BLaER1 treated with 17β-estradiol and CSF1 and Interleukin-3, amounts not matched to agents 10 nM and 100 nM (cell line): ENCODE measurements at regions not wholly inside any gene's neighbourhood (a gene's known extent, or its start where the extent isn't known, plus 50 kb on each side); places are given as distances from the start of the nearest gene placed in this dataset.
"Not testable (repeated sequence)": the region's sequence is repeated elsewhere in the genome, so short reads cannot be mapped to it uniquely, and the experiment has no call there.

ENCODE experiments used
- H3K27ac ChIP-seq, 11 experiments: shearing (Covaris generic); formaldehyde crosslinking; 2 replicates each; pipeline ENCODE4 v1.8.1; 2022
- H3K27me3 ChIP-seq, 11 experiments: shearing (Covaris generic); formaldehyde crosslinking; 2 replicates each; pipeline ENCODE4 v1.8.1; 2022
- H3K36me3 ChIP-seq, 11 experiments: shearing (Covaris generic); formaldehyde crosslinking; 2 replicates each; pipeline ENCODE4 v1.8.1; 2022
- H3K4me1 ChIP-seq, 10 experiments: shearing (Covaris generic); formaldehyde crosslinking; 2 replicates each; pipeline ENCODE4 v1.8.1; 2022
- H3K4me2 ChIP-seq, 11 experiments: shearing (Covaris generic); formaldehyde crosslinking; 2 replicates each; pipeline ENCODE4 v1.8.1; 2022
- H3K4me3 ChIP-seq, 10 experiments: shearing (Covaris generic); formaldehyde crosslinking; 2 replicates each; pipeline ENCODE4 v1.8.1; 2022
- H3K9ac ChIP-seq, 11 experiments: shearing (Covaris generic); formaldehyde crosslinking; 2 replicates each; pipeline ENCODE4 v1.8.1; 2022
- H3K9me3 ChIP-seq, 11 experiments: shearing (Covaris generic); formaldehyde crosslinking; replicated peaks in 1 of 11; 2 replicates each; pipeline ENCODE4 v1.8.1; 2022
- H4K20me1 ChIP-seq, 11 experiments: shearing (Covaris generic); formaldehyde crosslinking; 2 replicates each; pipeline ENCODE4 v1.8.1; 2022
- Cebpa-rat ChIP-seq, 11 experiments: shearing (Covaris generic); IDR thresholded peaks; 2 replicates each; pipeline ENCODE4 v1.8.1; 2022

GRCh38 chr4:151517896-151518295 is 108.9 kb downstream of the FHIP1A start:
- no peak overlapping the region for H3K9ac ChIP-seq
- no peaks in the 10 kb centered on the region for H3K4me1 ChIP-seq
- no peaks in the 10 kb centered on the region for H3K36me3 ChIP-seq
- no peaks in the 10 kb centered on the region for H3K9me3 ChIP-seq
- no peaks in the 10 kb centered on the region for H3K27me3 ChIP-seq
- H3K27ac ChIP-seq: no peak overlapping the region
- H4K20me1 ChIP-seq: no peaks in the 10 kb centered on the region
- no peak overlapping the region for H3K4me3 ChIP-seq
- H3K4me2 ChIP-seq: no peak overlapping the region
- no peak for TF ChIP-seq Cebpa-rat (IDR thresholded peaks at IDR 0.05)

- Histone ChIP-seq H3K4me1 (no peaks in the 10 kb centered on the region), H3K4me2 (no peak overlapping the region), H3K36me3 (no peaks in the 10 kb centered on the region), H3K4me3 (no peak overlapping the region), H3K9ac (no peak overlapping the region), H3K9me3 (no peaks in the 10 kb centered on the region), H4K20me1 (no peaks in the 10 kb centered on the region), H3K27me3 (no peaks in the 10 kb centered on the region), H3K27ac (no peak overlapping the region)
- no peak for TF ChIP-seq Cebpa-rat (IDR thresholded peaks at IDR 0.05)
These were observed 109.4 kb downstream of the FHIP1A start for GRCh38 chr4:151518359-151518758.

- Histone ChIP-seq H3K27me3 (no peaks in the 10 kb centered on the region), H3K4me2 (no peak overlapping the region), H3K36me3 (no peaks in the 10 kb centered on the region), H3K4me3 (no peak overlapping the region), H3K9ac (no peak overlapping the region), H3K9me3 (no peaks in the 10 kb centered on the region), H3K27ac (no peak overlapping the region), H3K4me1 (peaks cover 0 to 7% (median 6%) of the 10 kb centered on the region in 10 experiments; a peak in 10 of 20 replicates), H4K20me1 (no peaks in the 10 kb centered on the region)
- no peak for TF ChIP-seq Cebpa-rat (IDR thresholded peaks at IDR 0.05)
These were observed 110.9 kb downstream of the FHIP1A start for GRCh38 chr4:151519728-151520415.

- Histone ChIP-seq H3K27me3 (no peaks in the 10 kb centered on the region), H3K4me2 (no peak overlapping the region), H3K4me1 (peaks cover 0 to 11% (median 9%) of the 10 kb centered on the region in 10 experiments; a peak in 10 of 20 replicates), H3K9ac (no peak overlapping the region), H3K4me3 (no peak overlapping the region), H3K36me3 (no peaks in the 10 kb centered on the region), H3K9me3 (peaks cover 0 to 15% (median 5%) of the 10 kb centered on the region in 11 experiments; a peak in 8 of 22 replicates), H4K20me1 (no peaks in the 10 kb centered on the region), H3K27ac (no peak overlapping the region)
- TF ChIP-seq Cebpa-rat (IDR thresholded peaks at IDR 0.05): no peak
These were observed 114.0 kb downstream of the FHIP1A start for GRCh38 chr4:151522866-151523519.

GRCh38 chr4:151524610-151525009 is 115.6 kb downstream of the FHIP1A start:
- H3K4me1 ChIP-seq: peaks cover 0 to 11% (median 9%) of the 10 kb centered on the region in 10 experiments; a peak in 10 of 20 replicates
- no peak for TF ChIP-seq Cebpa-rat (IDR thresholded peaks at IDR 0.05)
- H3K4me2 ChIP-seq: peak overlapping the region in 7 of 11 experiments; percentile 17 to 45 (median 32); a peak in 10 of 22 replicates
- peaks cover 0 to 15% (median 5%) of the 10 kb centered on the region in 11 experiments; a peak in 8 of 22 replicates for H3K9me3 ChIP-seq
- no peak overlapping the region for H3K4me3 ChIP-seq
- no peak overlapping the region for H3K27ac ChIP-seq
- H3K27me3 ChIP-seq: no peaks in the 10 kb centered on the region
- no peaks in the 10 kb centered on the region for H4K20me1 ChIP-seq
- no peaks in the 10 kb centered on the region for H3K36me3 ChIP-seq
- no peak overlapping the region for H3K9ac ChIP-seq

- H3K36me3 ChIP-seq, H3K27ac ChIP-seq, H3K4me3 ChIP-seq, H4K20me1 ChIP-seq, H3K4me2 ChIP-seq, H3K9ac ChIP-seq, H3K27me3 ChIP-seq: not testable (repeated sequence)
- Histone ChIP-seq H3K9me3 (peaks cover 0 to 15% (median 5%) of the 10 kb centered on the region in 11 experiments; a peak in 8 of 22 replicates), H3K4me1 (peaks cover 0 to 11% (median 9%) of the 10 kb centered on the region in 10 experiments; a peak in 11 of 20 replicates)
These were observed 117.5 kb downstream of the FHIP1A start for GRCh38 chr4:151526489-151526888.

GRCh38 chr4:151527699-151528098 is 118.7 kb downstream of the FHIP1A start:
- no peak overlapping the region for H3K4me3 ChIP-seq
- H3K4me1 ChIP-seq: peaks cover 7 to 14% (median 11%) of the 10 kb centered on the region in 10 experiments; a peak in 15 of 20 replicates
- H3K36me3 ChIP-seq: no peaks in the 10 kb centered on the region
- H3K9me3 ChIP-seq: peaks cover 0 to 15% (median 5%) of the 10 kb centered on the region in 11 experiments; a peak in 8 of 22 replicates
- H3K4me2 ChIP-seq: no peak overlapping the region
- H4K20me1 ChIP-seq: no peaks in the 10 kb centered on the region
- no peaks in the 10 kb centered on the region for H3K27me3 ChIP-seq
- no peak overlapping the region for H3K9ac ChIP-seq
- no peak for TF ChIP-seq Cebpa-rat (IDR thresholded peaks at IDR 0.05)
- H3K27ac ChIP-seq: no peak overlapping the region

- Histone ChIP-seq H3K36me3 (no peaks in the 10 kb centered on the region), H4K20me1 (no peaks in the 10 kb centered on the region), H3K4me2 (no peak overlapping the region), H3K4me3 (no peak overlapping the region), H3K9me3 (peaks cover 0 to 15% (median 5%) of the 10 kb centered on the region in 11 experiments; a peak in 8 of 22 replicates), H3K9ac (no peak overlapping the region), H3K27me3 (no peaks in the 10 kb centered on the region), H3K27ac (no peak overlapping the region), H3K4me1 (peaks cover 8 to 14% (median 10%) of the 10 kb centered on the region in 10 experiments; a peak in 15 of 20 replicates)
- TF ChIP-seq Cebpa-rat (IDR thresholded peaks at IDR 0.05): no peak
These were observed 120.2 kb downstream of the FHIP1A start for GRCh38 chr4:151529187-151529586.

- TF ChIP-seq Cebpa-rat (IDR thresholded peaks at IDR 0.05): no peak
- no peak overlapping the region for H3K9ac ChIP-seq
These were observed 121.3 kb downstream of the FHIP1A start for GRCh38 chr4:151530230-151530629.

More at GRCh38 chr4:151530230-151530629, 121.3 kb downstream of the FHIP1A start:
- no peak overlapping the region for H3K4me2 ChIP-seq
- no peaks in the 10 kb centered on the region for H3K36me3 ChIP-seq
- H3K4me3 ChIP-seq: no peak overlapping the region
- no peaks in the 10 kb centered on the region for H4K20me1 ChIP-seq
- peaks cover 0 to 15% (median 5%) of the 10 kb centered on the region in 11 experiments; a peak in 8 of 22 replicates for H3K9me3 ChIP-seq
- H3K27ac ChIP-seq: no peak overlapping the region
- H3K27me3 ChIP-seq: no peaks in the 10 kb centered on the region
- H3K4me1 ChIP-seq: peaks cover 0 to 12% (median 3%) of the 10 kb centered on the region in 10 experiments; a peak in 11 of 20 replicates
